D721Med (cell line): ENCODE measurements at regions not wholly inside any gene's neighbourhood (a gene's known extent, or its start where the extent isn't known, plus 50 kb on each side); places are given as distances from the start of the nearest gene placed in this dataset.

ENCODE experiments used
- DNase-seq: peaks from one replicate; pipeline ENCODE4 v3.0.0; 2011; ENCODE audit warnings: low spot score; ENCODE audit not compliant: insufficient read length
- FAIRE-seq: peaks from 2 replicates; lab custom pipeline; 2011; peaks lifted over from hg19 to GRCh38; lab: Jason Lieb, UNC
- CTCF ChIP-seq: IDR thresholded peaks from 2 replicates; pipeline ENCODE4 v1.5.1; 2012; ENCODE audit warnings: mild to moderate bottlenecking, control low read depth; ENCODE audit not compliant: insufficient read depth; ENCODE audit errors: missing control alignments

- no peak for TF ChIP-seq CTCF
- no peak for DNase-seq
These were observed 173.6 kb downstream of the HHIP start for GRCh38 chr4:144819591-144819990.

GRCh38 chr4:144820011-144820727, 174.2 kb downstream of the HHIP start:
- FAIRE-seq, result no peak
- no peak for DNase-seq
- no peak for TF ChIP-seq CTCF

More at GRCh38 chr4:144819591-144819990, 173.6 kb downstream of the HHIP start:
- no peak for FAIRE-seq

GRCh38 chr4:144820728-144821085, 174.8 kb downstream of the HHIP start:
- FAIRE-seq, result no peak
- TF ChIP-seq CTCF, result no peak
- DNase-seq, result no peak

DNA sequence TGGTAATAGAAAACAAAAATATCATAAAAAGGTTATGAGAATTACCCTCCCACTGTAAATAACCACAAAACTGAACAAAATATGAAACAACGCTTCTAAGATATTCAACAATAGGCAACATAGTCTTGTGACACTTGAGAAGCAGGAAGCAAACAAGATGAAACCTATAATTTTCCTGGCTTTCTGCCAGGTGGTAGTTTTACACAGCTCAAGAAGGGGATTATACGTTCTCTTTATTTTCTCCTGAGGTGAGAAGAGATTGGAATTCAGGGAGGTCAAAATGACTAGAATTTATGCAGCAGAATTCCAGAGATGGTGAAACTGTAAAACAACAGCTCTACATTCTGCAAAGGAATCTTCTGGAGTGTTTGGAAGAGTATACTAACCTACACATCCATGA, 186.0 kb downstream of the HHIP start:
- TF ChIP-seq CTCF, result no peak
- FAIRE-seq (no peak), DNase-seq (no peak)

GRCh38 chr4:144845411-144845810, 199.5 kb downstream of the HHIP start:
- no peak for TF ChIP-seq CTCF
- DNase-seq (no peak), FAIRE-seq (no peak)

DNA sequence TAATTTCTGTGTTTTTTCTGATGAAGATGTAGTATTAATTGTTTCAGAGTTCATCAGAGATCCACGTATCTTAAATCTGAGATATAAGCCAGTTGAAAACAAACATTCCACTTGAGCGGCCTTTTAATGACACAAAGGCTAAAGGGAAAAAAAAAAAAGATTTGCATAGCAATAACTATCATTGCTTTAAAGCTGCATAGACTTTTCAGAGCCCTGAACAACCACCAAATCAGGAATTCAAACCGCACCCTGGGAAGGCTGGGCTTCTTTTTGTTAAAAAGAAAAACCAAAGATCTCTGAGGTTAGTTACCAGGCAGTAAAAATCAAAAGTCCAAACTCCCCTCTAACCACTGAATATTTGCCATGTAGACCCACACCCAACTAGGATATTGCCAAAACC, 206.0 kb downstream of the HHIP start:
- FAIRE-seq (no peak), DNase-seq (no peak)

More for the DNA sequence above, 206.0 kb downstream of the HHIP start:
- TF ChIP-seq CTCF, result no peak
